HG03175 (cell line): ENCODE measurements at regions not wholly inside any gene's neighbourhood (a gene's known extent, or its start where the extent isn't known, plus 50 kb on each side); places are given as distances from the start of the nearest gene placed in this dataset.

Experiments
- ATAC-seq: cut with Tn5 transposase; IDR thresholded peaks from one replicate; pipeline ENCODE4 v1.9.1; 2021; ENCODE audit warnings: mild to moderate bottlenecking, moderate library complexity; ENCODE audit not compliant: unreplicated experiment

DNA sequence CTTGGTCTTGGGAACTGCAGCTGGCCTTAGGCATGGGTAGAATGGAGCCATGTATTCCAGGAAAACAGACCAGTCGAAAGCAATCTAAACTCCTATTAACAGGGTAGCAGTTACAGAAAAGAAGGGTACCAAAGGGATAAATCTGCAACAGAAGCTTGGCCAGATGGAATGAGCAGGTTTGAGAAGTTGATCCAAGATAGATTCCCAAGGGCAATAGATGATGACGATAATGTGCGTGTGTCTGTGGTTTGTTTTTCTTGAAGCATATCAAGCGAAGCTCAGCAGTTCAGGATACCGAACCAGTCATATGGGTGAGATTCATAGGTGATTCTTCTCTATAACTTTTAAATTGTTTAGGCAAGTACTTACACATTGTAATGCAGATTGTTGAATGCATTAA, 203.8 kb upstream of the SEMA6D start:
- ATAC-seq: no peak

DNA sequence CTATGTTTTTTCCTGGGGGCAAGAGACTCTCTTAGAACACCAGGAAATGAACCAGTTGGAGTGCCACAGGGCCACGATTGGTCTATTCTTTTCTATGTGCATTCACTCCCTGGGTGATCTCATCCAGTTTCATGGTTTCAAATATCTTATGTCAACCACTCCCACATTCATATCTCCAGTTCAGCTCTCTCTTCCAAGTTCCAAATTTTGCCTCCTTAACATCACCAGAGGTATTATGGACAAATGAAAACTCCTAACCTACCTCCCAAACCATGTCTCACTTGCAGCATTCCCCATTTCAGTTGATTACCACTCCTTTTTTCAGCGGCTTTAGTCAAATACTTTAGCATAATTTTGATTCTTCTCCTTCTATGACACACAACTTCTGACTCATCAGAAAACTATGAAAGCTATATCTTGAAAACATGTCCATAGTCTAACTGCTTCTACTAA, 203.1 kb upstream of the SEMA6D start:
- ATAC-seq: no peak

DNA sequence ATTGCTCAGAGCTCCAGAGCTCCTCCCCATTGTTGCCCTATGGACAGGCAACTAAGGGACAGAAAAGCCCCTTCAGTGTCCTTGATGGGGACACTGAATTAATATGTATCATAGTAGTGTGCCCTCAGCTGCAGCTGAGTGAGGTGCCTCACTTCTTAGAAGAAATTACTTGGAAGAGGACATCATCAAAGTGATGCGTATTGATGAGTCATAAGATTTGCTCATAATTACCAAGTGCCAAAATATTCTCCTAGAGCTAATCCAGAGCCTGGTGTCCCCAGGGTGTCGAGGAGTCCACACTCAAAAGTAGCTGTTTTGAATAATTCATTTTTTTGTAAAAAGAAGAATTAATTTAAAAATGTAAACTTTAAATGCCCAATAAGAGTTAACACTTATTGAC, 200.7 kb upstream of the SEMA6D start:
- ATAC-seq: no peak

DNA sequence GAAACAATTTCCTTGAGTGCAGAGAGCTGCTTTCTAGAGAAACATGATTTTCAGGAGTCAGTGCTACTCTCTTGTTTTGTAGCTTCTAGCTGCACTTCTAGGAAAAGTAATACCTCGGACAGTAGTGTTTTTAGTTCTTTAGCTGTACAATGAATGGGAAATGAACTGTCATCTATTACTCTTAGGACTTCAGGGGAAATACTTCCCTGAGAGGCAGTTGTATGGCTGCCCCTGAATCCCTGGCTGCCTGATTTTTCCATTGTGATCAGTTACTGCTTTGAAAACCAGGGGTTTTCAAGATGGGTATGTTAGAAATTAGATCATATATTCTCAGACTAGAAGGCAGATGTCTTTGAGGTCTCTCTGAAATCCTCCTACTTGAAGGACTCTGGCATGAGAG, 200.3 kb upstream of the SEMA6D start:
- no peak for ATAC-seq

DNA sequence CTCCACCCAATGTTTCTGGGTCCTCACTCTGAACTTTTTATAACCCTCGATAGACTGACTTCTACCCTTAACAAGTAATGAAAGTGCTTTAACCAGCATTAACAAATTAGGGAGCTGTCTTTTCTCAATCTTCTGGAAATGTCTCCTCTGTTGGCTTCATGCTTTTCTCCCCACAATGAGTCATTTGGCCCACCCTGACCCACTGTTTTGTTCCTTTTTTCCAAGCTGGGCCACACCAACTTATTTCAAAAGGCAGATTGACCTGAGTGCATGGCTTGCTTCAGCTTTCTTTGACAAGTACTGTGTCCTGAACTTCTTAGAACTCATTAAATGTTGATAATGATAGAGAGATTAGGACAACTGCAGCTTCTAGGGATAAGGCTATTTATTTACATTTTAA, 199.6 kb upstream of the SEMA6D start:
- no peak for ATAC-seq

DNA sequence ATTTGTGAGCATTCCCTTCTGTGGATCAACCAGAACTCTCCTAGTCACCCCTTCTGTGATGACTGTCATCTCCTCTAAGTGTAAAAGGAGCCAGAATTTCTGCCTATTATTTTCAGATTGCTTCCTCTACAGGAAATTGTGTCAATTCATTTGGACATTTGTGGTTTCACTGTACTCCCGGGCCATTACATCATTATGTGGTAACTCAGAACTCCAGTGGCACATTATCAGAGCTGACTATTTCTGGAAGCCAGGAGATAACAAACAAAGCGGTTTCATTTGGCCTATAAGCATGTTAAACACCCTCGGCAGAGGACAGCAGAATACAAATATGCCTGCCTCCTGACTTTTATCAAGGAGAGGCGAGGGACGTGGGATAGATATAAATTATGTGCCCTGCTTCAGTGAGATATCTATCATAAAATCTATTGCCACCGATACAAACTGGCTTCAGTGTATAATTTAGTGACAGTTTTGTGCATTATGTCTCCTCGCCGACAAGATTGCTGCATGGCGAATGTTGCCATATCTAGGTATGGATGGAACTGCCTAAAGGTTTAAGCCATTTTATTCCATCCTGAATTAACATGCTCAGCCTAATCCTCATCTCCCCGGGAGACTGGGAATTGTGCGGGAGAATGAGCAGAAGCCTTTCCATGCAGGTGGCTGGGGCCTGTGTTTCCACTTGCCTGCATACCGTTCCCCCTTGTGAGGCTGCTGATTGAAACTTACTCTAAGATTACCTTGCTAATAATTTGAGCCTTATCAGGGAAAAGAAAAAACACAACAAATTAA, 193.4 kb upstream of the SEMA6D start:
- no peak for ATAC-seq

DNA sequence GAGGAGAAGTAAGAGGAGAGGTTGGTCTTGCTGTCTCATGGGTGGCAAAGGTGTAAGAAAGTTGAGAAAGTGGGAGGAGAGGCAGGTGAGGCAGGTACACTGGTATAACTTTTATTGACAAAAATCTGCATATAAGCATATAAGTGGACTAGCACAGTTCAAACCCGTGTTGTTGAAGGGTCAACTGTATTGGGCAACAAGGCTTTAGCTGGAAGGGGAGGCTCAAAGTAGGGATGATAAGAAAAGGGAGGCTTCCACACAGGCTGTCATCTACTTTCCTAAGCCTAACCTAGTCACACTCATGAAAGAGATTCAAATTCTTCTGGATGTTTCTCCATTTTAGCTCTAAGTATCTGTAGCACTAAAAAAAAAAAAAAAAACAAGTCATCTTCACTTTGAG, 188.1 kb upstream of the SEMA6D start:
- no peak for ATAC-seq

DNA sequence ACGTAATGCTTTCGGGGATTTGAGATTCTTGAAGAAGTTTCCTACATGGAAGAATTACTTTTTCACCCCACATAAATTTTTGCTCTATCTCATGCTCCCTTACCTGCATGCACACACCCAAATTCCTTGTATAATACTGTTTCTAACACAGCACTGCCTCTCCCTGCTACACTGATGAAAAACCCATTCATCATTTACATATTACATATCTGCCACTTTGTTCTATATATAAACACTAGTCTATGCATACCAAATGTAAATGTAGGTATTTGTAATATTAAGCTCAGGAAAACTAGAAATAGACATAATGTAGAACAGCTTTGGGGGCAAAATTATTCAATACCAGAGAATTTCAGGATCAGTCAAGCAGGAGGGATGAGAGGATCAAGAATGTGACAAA, 182.6 kb upstream of the SEMA6D start:
- ATAC-seq: no peak

DNA sequence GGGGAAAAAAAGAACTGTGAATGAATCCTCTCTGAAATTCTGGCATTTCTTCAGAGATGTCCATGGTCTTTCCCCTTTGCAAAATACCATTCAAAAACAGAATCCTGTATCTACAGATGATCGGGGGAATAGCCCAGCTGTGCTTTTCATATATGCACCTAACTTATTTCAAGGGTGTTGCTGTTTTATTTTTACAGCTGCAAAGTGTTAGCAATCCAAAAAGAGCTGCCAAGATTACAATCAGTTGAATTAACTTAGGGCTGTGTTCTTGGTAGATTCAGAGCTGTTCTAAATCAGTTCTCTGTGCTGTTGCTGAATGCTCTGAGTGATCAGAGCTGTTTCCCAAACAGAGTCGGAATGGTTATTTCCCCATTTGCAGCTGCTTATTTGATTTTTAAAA, 175.7 kb upstream of the SEMA6D start:
- ATAC-seq: no peak

DNA sequence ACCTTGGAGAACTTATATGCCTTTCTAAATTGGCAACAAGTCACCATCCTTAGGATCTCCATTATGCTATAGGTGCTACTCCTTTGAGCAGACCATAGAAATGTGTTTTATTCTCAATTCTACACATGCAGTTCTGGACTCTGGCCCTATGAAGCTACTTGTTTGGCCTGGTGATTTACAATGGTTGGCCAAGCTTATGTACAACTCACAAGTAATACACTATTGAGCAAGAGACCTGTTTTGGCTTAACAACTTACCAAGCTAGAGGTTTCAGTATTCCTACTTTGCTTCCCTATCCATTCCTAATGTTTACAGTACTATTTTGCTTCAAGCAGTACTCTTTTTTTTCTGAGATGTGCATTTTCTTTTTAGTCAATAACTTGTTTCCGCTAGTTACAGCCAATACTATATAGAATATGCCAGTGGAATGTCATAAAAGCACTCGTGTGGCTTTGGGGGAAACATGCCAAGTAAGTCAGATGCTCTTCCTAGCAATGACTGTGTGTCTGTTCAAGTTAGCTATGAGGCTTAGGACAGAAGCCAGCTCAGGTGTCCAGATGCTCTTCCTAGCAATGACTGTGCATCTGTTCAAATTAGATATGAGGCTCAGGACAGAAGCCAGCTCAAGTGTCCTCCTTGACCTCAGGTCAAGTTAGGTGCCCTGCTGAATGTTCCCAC, 174.9 kb upstream of the SEMA6D start:
- no peak for ATAC-seq

DNA sequence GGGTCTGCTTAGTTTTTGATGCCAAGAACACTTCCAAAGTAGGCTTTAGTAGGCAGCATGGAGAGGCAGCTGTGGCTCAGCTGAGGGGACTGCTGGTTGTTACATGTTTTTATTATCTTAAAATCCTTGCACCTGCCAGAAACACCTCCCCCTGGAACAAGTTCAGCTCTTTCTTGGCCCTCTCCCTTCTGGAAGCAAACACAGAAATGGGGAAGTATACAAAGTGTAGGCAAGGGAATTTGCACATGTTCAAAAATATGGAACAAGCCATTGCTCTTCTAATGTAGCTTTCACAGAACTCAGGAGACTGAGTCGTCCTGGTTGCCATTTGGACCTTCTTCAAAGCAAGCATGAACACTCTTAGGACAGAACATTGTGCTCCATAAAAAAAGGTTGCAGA, 169.1 kb upstream of the SEMA6D start:
- ATAC-seq: no peak

DNA sequence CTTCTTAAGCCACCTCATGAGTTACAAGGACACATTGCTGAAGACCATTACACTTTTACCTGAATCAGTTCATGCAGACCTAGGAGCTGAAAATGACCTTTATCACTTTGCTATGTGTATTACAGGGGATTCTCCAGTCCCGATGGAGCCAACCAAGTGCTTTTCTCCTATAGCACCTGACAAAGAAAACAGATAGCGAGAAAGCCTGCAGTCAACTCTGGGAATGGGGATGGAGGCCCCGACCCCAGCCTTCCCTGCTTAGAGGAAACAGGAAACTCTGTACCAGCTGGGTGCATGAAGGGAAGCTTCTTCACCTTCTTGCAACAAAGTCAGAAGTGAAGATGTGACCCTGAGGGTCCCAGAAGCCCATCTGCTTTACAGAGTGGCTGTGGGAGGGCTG, 168.3 kb upstream of the SEMA6D start:
- ATAC-seq: no peak

DNA sequence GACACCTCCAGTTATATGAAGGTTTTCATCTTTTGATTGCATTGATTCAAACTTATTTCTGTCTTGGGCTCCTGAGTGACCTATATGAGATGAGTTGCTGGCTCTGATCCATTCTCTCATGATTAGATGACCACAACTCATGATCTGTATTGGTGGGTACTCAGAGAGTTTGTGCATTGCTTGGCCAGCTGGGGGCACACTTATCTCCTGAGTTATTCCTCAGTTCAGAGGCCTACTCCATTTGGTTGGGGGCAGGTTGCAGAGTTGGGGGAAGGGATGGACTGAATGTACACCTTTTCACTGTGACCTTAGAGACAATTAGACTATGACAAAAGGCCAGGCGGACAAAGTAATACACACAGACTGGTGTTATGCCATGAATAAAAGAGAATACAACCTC, 166.2 kb upstream of the SEMA6D start:
- no peak for ATAC-seq

DNA sequence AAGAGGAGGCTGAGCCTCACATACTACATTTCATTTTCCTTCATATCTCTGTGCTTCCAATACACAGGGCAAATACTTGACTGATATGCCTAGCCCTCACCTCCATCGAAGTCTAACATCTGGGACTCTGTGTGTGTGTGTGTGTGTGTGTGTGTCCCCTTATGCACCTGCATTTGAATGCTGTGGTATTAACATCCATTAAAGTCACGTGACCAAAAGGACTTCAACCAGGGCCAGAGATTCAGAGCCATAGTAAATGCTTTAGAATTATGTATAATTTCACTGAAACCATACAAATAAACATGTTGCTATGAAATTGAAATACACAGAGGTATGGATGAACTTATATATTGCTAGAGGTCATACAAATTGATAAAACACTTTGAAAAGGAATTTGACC, 165.8 kb upstream of the SEMA6D start:
- ATAC-seq: no peak

DNA sequence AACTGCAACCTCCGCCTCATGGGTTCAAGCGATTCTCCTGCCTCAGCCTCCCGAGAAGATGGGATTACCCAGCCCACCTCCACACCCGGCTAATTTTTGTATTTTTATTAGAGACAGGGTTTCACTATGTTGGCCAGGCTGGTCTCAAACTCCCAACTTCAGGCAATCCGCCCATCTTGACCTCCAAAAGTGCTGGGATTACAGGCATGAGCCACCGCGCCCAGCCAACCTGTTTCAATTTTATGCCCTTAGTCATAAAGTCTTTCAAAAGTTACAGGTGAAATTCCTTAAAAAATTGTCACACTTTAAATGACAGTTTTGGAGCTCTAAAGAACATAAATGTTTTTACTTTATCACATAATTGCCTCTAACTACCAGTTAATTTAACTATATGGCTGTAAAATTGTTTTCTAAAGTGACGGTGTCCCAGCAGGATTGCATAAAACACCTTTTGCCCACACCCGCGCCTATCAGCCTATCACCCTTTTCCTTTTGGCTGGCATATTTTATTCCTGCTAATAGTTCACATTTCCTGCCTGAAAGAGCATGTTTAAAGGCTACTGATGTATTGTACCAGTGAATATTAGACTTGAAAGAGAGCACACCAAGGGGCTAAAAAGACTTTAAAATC, 164.2 kb upstream of the SEMA6D start:
- ATAC-seq: no peak

DNA sequence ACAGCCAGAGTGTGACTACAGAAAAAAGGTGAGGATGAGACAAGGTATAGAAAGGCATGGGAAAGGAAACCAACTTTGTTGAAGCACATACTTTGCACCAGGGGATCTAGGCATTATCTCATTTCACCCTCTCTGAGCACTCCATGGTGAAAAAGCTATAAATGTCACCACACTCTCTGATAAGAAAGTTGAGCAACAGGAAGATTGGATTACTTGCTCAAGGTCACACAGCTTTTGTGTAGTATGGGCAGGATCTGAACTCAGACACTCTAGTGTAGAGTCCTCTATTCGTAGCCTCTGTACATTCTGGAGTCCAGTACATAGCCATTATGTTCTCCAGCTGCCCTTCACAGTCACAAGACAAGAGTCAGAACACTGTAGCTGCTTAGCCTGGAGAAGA, 163.4 kb upstream of the SEMA6D start:
- no peak for ATAC-seq

DNA sequence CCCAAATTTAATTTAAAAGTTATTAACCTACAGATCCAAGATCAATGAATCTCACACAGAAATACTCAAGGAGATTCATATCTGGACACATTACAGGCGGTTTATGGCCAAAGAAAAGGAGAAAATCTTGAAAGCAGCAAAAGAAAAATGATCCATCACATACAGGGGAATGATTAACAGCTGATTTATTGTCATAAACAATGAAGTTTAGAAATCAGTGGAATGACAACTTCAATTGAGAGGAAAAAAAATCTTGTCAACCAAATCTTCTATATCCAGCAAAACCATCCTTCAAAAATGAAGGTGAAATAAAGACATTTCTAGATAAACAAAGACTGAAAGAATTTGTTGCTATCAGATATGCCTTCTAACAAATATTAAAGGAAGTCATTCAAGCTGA, 156.2 kb upstream of the SEMA6D start:
- no peak for ATAC-seq

DNA sequence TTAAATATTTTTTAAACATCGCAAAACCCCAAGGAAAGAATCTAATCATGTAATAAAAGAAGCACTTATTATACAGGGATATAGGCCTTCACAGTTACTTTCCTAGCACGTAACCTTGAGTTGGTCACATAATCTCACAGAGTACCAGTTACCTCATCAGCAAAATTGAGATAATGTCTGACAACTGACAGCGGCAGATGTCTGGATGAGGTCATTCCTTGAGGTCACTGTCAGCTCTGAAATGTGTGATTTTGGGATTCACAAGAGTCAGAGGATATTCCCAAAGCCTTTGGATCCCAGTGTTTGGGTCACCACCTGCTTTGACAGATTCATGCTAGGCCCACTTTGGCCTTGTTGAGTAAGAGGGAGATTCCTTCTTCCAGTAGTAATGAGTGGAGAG, 151.4 kb upstream of the SEMA6D start:
- no peak for ATAC-seq

DNA sequence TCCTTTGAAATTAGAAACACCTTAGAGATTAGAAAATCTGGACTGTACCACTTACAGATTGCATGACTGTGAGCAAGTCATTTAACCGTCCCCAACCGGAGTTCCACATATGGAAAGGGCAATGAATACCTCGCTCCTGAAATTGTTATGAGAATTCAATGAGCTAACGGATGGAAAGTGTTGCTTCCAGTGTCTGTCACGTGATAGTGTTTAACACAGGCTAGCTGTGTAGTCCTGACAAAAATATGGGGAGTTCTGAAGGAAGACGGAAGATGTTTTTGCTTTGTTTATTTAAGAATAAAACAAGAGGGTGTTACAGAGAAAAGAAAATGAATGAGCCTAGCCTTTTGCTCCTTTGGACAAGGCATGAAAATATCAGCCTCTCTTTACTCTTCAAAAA, 150.7 kb upstream of the SEMA6D start:
- no peak for ATAC-seq

DNA sequence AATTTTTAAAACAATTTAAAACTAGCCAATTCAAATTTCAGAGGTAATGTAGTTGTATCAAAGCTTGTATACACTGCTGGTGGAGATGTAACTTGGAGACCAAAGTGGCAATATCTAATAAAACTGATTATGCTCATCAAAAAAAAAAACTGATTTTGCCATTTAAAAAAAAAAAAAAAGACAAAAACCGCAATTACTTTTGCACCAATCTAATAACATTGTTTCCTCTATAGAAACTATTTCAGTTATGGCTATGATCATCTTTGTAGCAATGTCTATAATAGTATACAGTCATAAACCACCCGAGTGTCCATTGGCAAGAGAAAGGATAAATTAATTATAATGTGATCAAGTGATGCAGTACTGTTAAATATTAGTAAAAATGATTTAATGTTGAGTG, 149.3 kb upstream of the SEMA6D start:
- no peak for ATAC-seq

DNA sequence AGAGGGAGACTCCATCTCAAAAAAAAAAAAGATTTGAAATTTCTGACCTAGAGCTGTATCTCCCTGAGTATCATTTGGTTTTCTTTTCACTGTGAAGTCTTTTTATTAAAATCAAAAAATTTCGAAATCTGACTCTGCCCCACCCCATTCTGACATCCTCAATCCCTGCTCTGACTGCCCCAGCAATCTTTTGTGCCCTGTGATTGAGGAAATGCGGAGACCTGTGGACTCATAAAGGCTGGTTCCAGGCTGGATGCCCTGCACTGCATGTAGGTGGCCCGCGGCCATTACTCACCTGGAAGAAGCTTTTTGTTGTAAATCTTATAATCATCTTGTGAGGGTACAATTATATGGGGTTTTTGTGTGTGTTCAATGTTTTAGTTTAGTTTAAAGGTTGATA, 147.3 kb upstream of the SEMA6D start:
- no peak for ATAC-seq

DNA sequence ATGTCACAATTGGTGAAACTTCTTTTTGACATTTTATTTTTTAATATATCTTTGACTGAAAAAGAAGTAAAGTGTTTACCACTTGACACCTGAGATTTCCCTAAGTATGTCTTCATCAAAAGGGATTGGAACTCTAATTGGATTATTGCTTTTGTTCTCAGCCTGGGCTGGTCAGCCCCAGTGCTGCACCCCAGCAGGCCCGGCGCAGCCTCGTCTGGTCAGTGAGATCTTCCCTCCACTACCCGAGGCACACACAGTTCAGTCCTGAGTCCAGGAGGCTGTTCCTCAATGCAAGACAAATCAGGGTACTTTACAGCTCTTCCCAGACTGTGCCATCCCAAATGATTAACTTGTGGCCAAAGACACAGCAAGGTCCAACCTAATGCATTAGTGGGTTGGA, 146.9 kb upstream of the SEMA6D start:
- no peak for ATAC-seq
